PFSK-1 (cell line): ENCODE measurements at regions not wholly inside any gene's neighbourhood (a gene's known extent, or its start where the extent isn't known, plus 50 kb on each side); places are given as distances from the start of the nearest gene placed in this dataset.

ENCODE experiments used
- FOXP2 ChIP-seq: optimal IDR thresholded peaks from 2 replicates; pipeline ENCODE3; 2011; ENCODE audit warnings: borderline replicate concordance, control low read depth, inconsistent platforms; ENCODE audit not compliant: insufficient read depth; ENCODE audit errors: extremely low read length, extremely low read depth
- POLR2AphosphoS5 ChIP-seq: IDR thresholded peaks from 2 replicates; pipeline ENCODE4 v1.6.1; 2012; ENCODE audit warnings: low read depth, mild to moderate bottlenecking, control low read depth, low read length, moderate library complexity
- SIN3A ChIP-seq: IDR thresholded peaks from 2 replicates; pipeline ENCODE4 v1.6.1; 2012; ENCODE audit warnings: mild to moderate bottlenecking, low read length, moderate library complexity, borderline replicate concordance; ENCODE audit not compliant: insufficient read depth
- TAF1 ChIP-seq: IDR thresholded peaks from 2 replicates; pipeline ENCODE4 v1.6.1; 2012; ENCODE audit warnings: low read length, control low read depth, borderline replicate concordance; ENCODE audit not compliant: insufficient read depth
- TF ChIP-seq, protein P1 (sequence below), 2 experiments: IDR thresholded peaks; 2 replicates each; pipeline versions ENCODE4 v1.6.1 to v1.8.0; 2011 to 2012; ENCODE audit warnings: low read depth in 2 of 2, low read length in 2 of 2, control low read depth in 1 of 2, inconsistent platforms in 1 of 2, mild to moderate bottlenecking in 1 of 2, moderate library complexity in 1 of 2; ENCODE audit not compliant: insufficient read depth in 1 of 2

DNA sequence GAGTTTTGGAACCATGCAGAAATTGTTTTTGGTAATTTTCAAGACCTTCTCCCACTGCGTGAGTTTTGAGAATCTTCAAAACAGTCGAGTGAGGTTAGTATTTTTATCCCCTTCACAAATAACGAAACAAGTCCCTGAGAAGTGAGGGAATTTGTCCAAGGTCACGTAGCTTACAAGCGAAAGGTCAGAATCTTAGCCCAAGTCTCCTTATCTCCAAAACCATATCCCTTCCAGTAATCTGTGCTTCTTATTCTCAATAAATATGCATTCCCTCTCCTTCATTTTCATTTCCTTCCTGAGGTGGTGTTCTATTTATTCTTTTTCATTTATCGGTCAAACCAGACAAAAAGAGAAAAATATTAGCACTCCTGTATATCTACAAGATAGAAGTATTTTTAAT lies 163.6 kb downstream of the MREG start:
- no peak for TF ChIP-seq TAF1
- TF ChIP-seq, protein P1, sequence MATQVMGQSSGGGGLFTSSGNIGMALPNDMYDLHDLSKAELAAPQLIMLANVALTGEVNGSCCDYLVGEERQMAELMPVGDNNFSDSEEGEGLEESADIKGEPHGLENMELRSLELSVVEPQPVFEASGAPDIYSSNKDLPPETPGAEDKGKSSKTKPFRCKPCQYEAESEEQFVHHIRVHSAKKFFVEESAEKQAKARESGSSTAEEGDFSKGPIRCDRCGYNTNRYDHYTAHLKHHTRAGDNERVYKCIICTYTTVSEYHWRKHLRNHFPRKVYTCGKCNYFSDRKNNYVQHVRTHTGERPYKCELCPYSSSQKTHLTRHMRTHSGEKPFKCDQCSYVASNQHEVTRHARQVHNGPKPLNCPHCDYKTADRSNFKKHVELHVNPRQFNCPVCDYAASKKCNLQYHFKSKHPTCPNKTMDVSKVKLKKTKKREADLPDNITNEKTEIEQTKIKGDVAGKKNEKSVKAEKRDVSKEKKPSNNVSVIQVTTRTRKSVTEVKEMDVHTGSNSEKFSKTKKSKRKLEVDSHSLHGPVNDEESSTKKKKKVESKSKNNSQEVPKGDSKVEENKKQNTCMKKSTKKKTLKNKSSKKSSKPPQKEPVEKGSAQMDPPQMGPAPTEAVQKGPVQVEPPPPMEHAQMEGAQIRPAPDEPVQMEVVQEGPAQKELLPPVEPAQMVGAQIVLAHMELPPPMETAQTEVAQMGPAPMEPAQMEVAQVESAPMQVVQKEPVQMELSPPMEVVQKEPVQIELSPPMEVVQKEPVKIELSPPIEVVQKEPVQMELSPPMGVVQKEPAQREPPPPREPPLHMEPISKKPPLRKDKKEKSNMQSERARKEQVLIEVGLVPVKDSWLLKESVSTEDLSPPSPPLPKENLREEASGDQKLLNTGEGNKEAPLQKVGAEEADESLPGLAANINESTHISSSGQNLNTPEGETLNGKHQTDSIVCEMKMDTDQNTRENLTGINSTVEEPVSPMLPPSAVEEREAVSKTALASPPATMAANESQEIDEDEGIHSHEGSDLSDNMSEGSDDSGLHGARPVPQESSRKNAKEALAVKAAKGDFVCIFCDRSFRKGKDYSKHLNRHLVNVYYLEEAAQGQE (IDR thresholded peaks at IDR 0.05; ENCODE audit: insufficient read depth in 1 of 2, low read depth in 2 of 2, low read length in 2 of 2) = no peak
- TF ChIP-seq POLR2AphosphoS5 = no peak
- no peak for TF ChIP-seq SIN3A
- TF ChIP-seq FOXP2 = no peak
